ENCODE measurements at regions not wholly inside any gene's neighbourhood (a gene's known extent, or its start where the extent isn't known, plus 50 kb on each side); places are given as distances from the start of the nearest gene placed in this dataset.

- H3K27me3 Mint-ChIP-seq (ENCODE audit: low read depth): no peaks in the 10 kb centered on the region; the same call in 1 of the 2 replicates
- no peak overlapping the region for H3K4ac ChIP-seq (ENCODE audit: low read depth, low read length)
- no peaks in the 10 kb centered on the region for H3K79me2 ChIP-seq (ENCODE audit: insufficient read depth, low read length)
- no peak overlapping the region for H2BK5ac ChIP-seq (ENCODE audit: insufficient read length, low read length)
- no peak overlapping the region for H4K8ac ChIP-seq (replicated peaks; ENCODE audit: insufficient read length, low read depth, low read length)
- H3K23ac ChIP-seq (ENCODE audit: insufficient read length, low read depth, low read length): no peak overlapping the region
- no peak overlapping the region for H3K56ac ChIP-seq (ENCODE audit: insufficient read length, low read depth, low read length)
- peaks cover 0 to 3% of the 10 kb centered on the region in 2 experiments; a peak in 1 of 5 replicates for H3K9me3 Mint-ChIP-seq
- H3K4me3 Mint-ChIP-seq: no peak overlapping the region
- H2BK12ac ChIP-seq (ENCODE audit: insufficient read length, low read depth, low read length): no peak overlapping the region
- H3T11ph ChIP-seq (ENCODE audit: low read length): no peak overlapping the region
- H3K9me3 ChIP-seq (ENCODE audit: control insufficient read depth, low read depth, low read length): no peaks in the 10 kb centered on the region
- no CpG with 5 or more reads among the region's 2 CpGs for WGBS (ENCODE audit: extremely low coverage, insufficient read length, low lambda C conversion rate)
- no peak overlapping the region for H2BK120ac ChIP-seq (ENCODE audit: low read depth, low read length, poor library complexity, severe bottlenecking)
- no peak overlapping the region for H3K9ac ChIP-seq (ENCODE audit: extremely low read depth, insufficient read length, low read length)
- peaks cover 2% of the 10 kb centered on the region for H4K20me1 ChIP-seq (ENCODE audit: control insufficient read depth, insufficient read depth, insufficient read length)
- H3K4me1 ChIP-seq (ENCODE audit: insufficient read depth, low read length): peaks cover 5% of the 10 kb centered on the region; the same call in 1 of the 2 replicates
- TF ChIP-seq CTCF (conservative IDR thresholded peaks at IDR 0.05): no peak
- no peak overlapping the region for H3K27ac ChIP-seq (ENCODE audit: insufficient read length, low read depth, low read length)
- no peak overlapping the region for H3K4me2 ChIP-seq (ENCODE audit: insufficient read depth, insufficient read length, low read length)
- no peak overlapping the region for H2BK20ac ChIP-seq (ENCODE audit: low read depth, low read length, poor library complexity, severe bottlenecking)
- H4K91ac ChIP-seq (ENCODE audit: insufficient read length, low read depth, low read length): no peak overlapping the region
- H3K18ac ChIP-seq (ENCODE audit: insufficient read length, low read depth, low read length): no peak overlapping the region
- H4K5ac ChIP-seq (ENCODE audit: insufficient read length, low read depth, low read length): no peak overlapping the region
- H2BK15ac ChIP-seq (ENCODE audit: low read depth, low read length): no peak overlapping the region
- H3K23me2 ChIP-seq (ENCODE audit: insufficient read length, low read depth, low read length, poor library complexity, severe bottlenecking): no peaks in the 10 kb centered on the region
- H3K14ac ChIP-seq (ENCODE audit: insufficient read depth, low read length): no peak overlapping the region
- H2AK5ac ChIP-seq (ENCODE audit: insufficient read length, low read length): no peak overlapping the region
- H3K79me1 ChIP-seq (ENCODE audit: insufficient read depth, low read depth, low read length, poor library complexity, severe bottlenecking): no peaks in the 10 kb centered on the region
- no peaks in the 10 kb centered on the region for H3K27me3 ChIP-seq (ENCODE audit: insufficient read depth, low read length)
- H3K36me3 Mint-ChIP-seq (ENCODE audit: insufficient read depth in 1 of 3, low read depth in 3 of 3): peaks cover 0 to 3% (median 2%) of the 10 kb centered on the region in 3 experiments; a peak in 3 of 7 replicates
- no peak overlapping the region for H2AFZ ChIP-seq (ENCODE audit: low read length)
- H3K4me1 Mint-ChIP-seq: peaks cover 5 to 14% of the 10 kb centered on the region in 2 experiments
- no peak for DNase-seq
- H3K27ac Mint-ChIP-seq: no peak overlapping the region
These were observed 182.9 kb upstream of the TNC start for GRCh38 chr9:115300874-115301273.
